HL-60 (cell line): ENCODE measurements at regions not wholly inside any gene's neighbourhood (a gene's known extent, or its start where the extent isn't known, plus 50 kb on each side); places are given as distances from the start of the nearest gene placed in this dataset.

Experiments
- DNase-seq, 2 experiments: peaks; one replicate each; pipeline ENCODE4 v3.0.0-alpha.2; 2010 to 2020; ENCODE audit warnings: low read depth in 1 of 2, low spot score in 1 of 2
- H3K27ac ChIP-seq: fragments of 250-450 bp; sonication (Bioruptor Pico); replicated peaks from 2 replicates; pipeline ENCODE4 v1.5.1; 2020; ENCODE audit warnings: mild to moderate bottlenecking, moderate library complexity
- H3K27me3 ChIP-seq: fragments of 250-450 bp; sonication (Bioruptor Pico); 2 replicates; pipeline ENCODE4 v1.5.1; 2021; ENCODE audit warnings: mild to moderate bottlenecking, moderate library complexity; ENCODE audit not compliant: insufficient read depth, poor library complexity, severe bottlenecking
- H3K4me3 ChIP-seq: replicated peaks from 2 replicates; pipeline ENCODE4 v1.5.1; 2011; ENCODE audit warnings: mild to moderate bottlenecking, control low read depth, low read length; ENCODE audit not compliant: insufficient read depth
- GABPA ChIP-seq: IDR thresholded peaks from 2 replicates; pipeline ENCODE4 v1.6.1; 2012; ENCODE audit warnings: low read depth
- POLR2AphosphoS5 ChIP-seq: IDR thresholded peaks from 2 replicates; pipeline ENCODE4 v1.6.1; 2012; ENCODE audit warnings: low read depth
- SPI1 ChIP-seq: IDR thresholded peaks from 2 replicates; pipeline ENCODE4 v1.6.1; 2012; ENCODE audit warnings: low read depth, mild to moderate bottlenecking, borderline replicate concordance
- TF ChIP-seq, protein P1 (sequence below): IDR thresholded peaks from one replicate; pipeline ENCODE4 v1.5.1; 2011; ENCODE audit warnings: low read length, control low read depth, inconsistent platforms; ENCODE audit not compliant: insufficient read depth
- TF ChIP-seq, protein P2 (sequence below): IDR thresholded peaks from 2 replicates; pipeline ENCODE4 v1.6.1; 2012; ENCODE audit warnings: low read depth; ENCODE audit not compliant: insufficient replicate concordance

DNA sequence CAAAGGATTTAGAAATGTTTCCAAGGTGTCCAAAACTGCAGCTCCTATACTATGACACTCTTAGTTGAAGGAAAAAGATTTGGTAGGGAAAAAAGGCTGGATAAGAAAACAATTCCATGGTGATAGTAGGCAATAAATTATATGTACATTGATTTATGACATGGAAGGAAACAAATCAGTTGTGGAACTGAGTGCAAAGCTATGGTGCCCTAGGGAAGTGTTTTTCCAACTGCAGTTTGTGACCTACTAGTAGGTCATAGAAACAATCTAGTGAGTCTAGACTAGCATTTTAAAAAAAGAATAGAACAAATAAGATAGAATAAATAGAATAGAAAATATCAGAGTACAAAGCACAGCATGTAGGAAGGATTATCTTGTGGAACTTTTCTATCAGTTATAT lies 58.4 kb upstream of the TSPAN5 start:
- Histone ChIP-seq H3K27me3 (no peaks in the 10 kb centered on the region), H3K27ac (no peak overlapping the region), H3K4me3 (no peak overlapping the region)
- no peak for DNase-seq
- TF ChIP-seq, protein P1, sequence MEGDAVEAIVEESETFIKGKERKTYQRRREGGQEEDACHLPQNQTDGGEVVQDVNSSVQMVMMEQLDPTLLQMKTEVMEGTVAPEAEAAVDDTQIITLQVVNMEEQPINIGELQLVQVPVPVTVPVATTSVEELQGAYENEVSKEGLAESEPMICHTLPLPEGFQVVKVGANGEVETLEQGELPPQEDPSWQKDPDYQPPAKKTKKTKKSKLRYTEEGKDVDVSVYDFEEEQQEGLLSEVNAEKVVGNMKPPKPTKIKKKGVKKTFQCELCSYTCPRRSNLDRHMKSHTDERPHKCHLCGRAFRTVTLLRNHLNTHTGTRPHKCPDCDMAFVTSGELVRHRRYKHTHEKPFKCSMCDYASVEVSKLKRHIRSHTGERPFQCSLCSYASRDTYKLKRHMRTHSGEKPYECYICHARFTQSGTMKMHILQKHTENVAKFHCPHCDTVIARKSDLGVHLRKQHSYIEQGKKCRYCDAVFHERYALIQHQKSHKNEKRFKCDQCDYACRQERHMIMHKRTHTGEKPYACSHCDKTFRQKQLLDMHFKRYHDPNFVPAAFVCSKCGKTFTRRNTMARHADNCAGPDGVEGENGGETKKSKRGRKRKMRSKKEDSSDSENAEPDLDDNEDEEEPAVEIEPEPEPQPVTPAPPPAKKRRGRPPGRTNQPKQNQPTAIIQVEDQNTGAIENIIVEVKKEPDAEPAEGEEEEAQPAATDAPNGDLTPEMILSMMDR: no peak
- no peak for TF ChIP-seq SPI1
- TF ChIP-seq, protein P2, sequence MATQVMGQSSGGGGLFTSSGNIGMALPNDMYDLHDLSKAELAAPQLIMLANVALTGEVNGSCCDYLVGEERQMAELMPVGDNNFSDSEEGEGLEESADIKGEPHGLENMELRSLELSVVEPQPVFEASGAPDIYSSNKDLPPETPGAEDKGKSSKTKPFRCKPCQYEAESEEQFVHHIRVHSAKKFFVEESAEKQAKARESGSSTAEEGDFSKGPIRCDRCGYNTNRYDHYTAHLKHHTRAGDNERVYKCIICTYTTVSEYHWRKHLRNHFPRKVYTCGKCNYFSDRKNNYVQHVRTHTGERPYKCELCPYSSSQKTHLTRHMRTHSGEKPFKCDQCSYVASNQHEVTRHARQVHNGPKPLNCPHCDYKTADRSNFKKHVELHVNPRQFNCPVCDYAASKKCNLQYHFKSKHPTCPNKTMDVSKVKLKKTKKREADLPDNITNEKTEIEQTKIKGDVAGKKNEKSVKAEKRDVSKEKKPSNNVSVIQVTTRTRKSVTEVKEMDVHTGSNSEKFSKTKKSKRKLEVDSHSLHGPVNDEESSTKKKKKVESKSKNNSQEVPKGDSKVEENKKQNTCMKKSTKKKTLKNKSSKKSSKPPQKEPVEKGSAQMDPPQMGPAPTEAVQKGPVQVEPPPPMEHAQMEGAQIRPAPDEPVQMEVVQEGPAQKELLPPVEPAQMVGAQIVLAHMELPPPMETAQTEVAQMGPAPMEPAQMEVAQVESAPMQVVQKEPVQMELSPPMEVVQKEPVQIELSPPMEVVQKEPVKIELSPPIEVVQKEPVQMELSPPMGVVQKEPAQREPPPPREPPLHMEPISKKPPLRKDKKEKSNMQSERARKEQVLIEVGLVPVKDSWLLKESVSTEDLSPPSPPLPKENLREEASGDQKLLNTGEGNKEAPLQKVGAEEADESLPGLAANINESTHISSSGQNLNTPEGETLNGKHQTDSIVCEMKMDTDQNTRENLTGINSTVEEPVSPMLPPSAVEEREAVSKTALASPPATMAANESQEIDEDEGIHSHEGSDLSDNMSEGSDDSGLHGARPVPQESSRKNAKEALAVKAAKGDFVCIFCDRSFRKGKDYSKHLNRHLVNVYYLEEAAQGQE: no peak
- no peak for TF ChIP-seq POLR2AphosphoS5
- TF ChIP-seq GABPA: no peak

DNA sequence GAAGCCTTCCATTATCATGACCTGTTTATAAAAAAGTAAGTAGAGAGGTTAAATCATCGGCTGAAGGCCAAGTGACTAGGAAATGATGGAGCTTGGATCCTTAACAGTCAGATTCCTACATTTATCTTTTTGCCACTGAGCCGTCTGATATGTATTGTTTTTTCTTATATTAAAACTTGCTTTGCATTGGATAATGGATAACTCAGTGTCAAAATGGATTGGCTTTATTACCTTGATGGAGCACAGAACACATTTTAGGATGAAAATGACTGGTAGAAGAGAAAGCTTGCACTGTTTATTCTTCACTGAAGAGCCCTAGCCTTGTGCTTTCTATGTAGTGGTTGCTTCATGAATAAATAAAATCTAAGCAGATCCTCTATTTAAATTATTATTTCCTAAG lies 54.2 kb upstream of the TSPAN5 start:
- no peak for TF ChIP-seq SPI1
- no peak for TF ChIP-seq GABPA
- no peak for TF ChIP-seq POLR2AphosphoS5
- TF ChIP-seq, protein P1: no peak
- TF ChIP-seq, protein P2: no peak
- no peaks in the 10 kb centered on the region for H3K27me3 ChIP-seq
- H3K4me3 ChIP-seq: no peak overlapping the region
- no peak overlapping the region for H3K27ac ChIP-seq
- no peak for DNase-seq

DNA sequence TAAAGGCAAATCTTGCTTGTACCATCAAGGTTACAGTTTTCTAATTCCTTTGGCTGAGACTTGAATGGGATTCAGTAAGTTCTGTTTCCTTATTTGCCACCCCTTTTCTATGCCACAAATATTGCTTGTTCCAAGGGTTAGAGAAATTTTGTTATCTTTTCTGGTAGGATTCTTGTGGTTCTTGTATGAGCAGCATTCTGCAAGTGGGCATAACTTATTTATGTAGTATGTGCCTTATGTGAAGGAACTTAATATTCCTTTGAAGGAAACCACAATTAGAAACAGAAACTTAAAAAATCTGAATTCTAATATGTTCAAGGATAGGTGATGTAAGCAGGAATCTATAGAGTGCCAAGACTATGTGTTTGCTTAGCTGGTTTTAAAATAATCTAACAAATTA lies 53.1 kb upstream of the TSPAN5 start:
- DNase-seq: no peak
- TF ChIP-seq GABPA: no peak
- TF ChIP-seq, protein P1: no peak
- TF ChIP-seq POLR2AphosphoS5: no peak
- no peak for TF ChIP-seq SPI1
- TF ChIP-seq, protein P2: no peak
- Histone ChIP-seq H3K27me3 (no peaks in the 10 kb centered on the region), H3K27ac (no peak overlapping the region), H3K4me3 (no peak overlapping the region)
